ENCODE measurements at regions not wholly inside any gene's neighbourhood (a gene's known extent, or its start where the extent isn't known, plus 50 kb on each side); places are given as distances from the start of the nearest gene placed in this dataset.

DNA sequence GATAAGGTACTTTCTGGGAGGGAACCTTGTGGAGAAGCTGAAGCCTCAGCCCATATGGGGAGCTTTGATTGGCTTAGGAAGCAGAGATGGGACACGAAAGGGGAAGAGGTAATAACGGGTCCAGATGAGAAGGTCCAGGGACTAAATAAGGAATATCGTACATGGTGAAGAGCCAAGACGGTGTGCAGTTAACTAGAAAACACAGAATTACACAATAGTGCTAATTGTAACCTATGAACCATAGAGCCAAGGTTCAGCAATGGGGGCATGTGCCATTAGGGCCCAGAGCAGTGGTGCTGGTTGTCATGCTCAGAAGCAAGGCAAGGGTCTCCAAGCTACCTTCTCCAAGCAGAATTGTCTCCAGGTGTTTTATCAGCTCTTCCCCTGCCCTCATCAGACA, 106.1 kb downstream of the IRS2 start:
- no peaks in the 10 kb centered on the region for H3K4me1 ChIP-seq (ENCODE audit: insufficient read depth, low read length)
- H4K5ac ChIP-seq (ENCODE audit: insufficient read length, low read depth, low read length) = no peak overlapping the region
- no peaks in the 10 kb centered on the region for H3K27me3 ChIP-seq (ENCODE audit: insufficient read depth, low read length)
- H3K79me1 ChIP-seq (ENCODE audit: insufficient read depth, low read depth, low read length, poor library complexity, severe bottlenecking) = no peaks in the 10 kb centered on the region
- no peak for DNase-seq
- no peaks in the 10 kb centered on the region for H3K23me2 ChIP-seq (ENCODE audit: insufficient read length, low read depth, low read length, poor library complexity, severe bottlenecking)
- no peak overlapping the region for H3K4me2 ChIP-seq (ENCODE audit: insufficient read depth, insufficient read length, low read length)
- H3K27ac Mint-ChIP-seq = no peak overlapping the region
- no CpG with 5 or more reads among the region's 4 CpGs for WGBS (ENCODE audit: extremely low coverage, insufficient read length, low lambda C conversion rate)
- no peaks in the 10 kb centered on the region for H4K20me1 ChIP-seq (ENCODE audit: control insufficient read depth, insufficient read depth, insufficient read length)
- H3K18ac ChIP-seq (ENCODE audit: insufficient read length, low read depth, low read length) = no peak overlapping the region
- H3K9ac ChIP-seq (ENCODE audit: extremely low read depth, insufficient read length, low read length) = no peak overlapping the region
- H3K9me3 ChIP-seq (ENCODE audit: control insufficient read depth, low read depth, low read length) = no peaks in the 10 kb centered on the region
- no peak overlapping the region for H3K4ac ChIP-seq (ENCODE audit: low read depth, low read length)
- H2BK20ac ChIP-seq (ENCODE audit: low read depth, low read length, poor library complexity, severe bottlenecking) = no peak overlapping the region
- H3K9me3 Mint-ChIP-seq = no peaks in the 10 kb centered on the region
- peaks cover 2% of the 10 kb centered on the region for H3K27me3 Mint-ChIP-seq (ENCODE audit: low read depth)
- H4K8ac ChIP-seq (replicated peaks; ENCODE audit: insufficient read length, low read depth, low read length) = peak overlapping the region; percentile 85
- H3K27ac ChIP-seq (ENCODE audit: insufficient read length, low read depth, low read length) = no peak overlapping the region
- no peak overlapping the region for H2BK120ac ChIP-seq (ENCODE audit: low read depth, low read length, poor library complexity, severe bottlenecking)
- no peak overlapping the region for H3T11ph ChIP-seq (ENCODE audit: low read length)
- TF ChIP-seq, protein P1, sequence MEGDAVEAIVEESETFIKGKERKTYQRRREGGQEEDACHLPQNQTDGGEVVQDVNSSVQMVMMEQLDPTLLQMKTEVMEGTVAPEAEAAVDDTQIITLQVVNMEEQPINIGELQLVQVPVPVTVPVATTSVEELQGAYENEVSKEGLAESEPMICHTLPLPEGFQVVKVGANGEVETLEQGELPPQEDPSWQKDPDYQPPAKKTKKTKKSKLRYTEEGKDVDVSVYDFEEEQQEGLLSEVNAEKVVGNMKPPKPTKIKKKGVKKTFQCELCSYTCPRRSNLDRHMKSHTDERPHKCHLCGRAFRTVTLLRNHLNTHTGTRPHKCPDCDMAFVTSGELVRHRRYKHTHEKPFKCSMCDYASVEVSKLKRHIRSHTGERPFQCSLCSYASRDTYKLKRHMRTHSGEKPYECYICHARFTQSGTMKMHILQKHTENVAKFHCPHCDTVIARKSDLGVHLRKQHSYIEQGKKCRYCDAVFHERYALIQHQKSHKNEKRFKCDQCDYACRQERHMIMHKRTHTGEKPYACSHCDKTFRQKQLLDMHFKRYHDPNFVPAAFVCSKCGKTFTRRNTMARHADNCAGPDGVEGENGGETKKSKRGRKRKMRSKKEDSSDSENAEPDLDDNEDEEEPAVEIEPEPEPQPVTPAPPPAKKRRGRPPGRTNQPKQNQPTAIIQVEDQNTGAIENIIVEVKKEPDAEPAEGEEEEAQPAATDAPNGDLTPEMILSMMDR (conservative IDR thresholded peaks at IDR 0.05) = no peak
- H3K4me1 Mint-ChIP-seq = peaks cover 11 to 17% of the 10 kb centered on the region in 2 experiments
- H3K79me2 ChIP-seq (ENCODE audit: insufficient read depth, low read length) = no peaks in the 10 kb centered on the region
- H2BK5ac ChIP-seq (ENCODE audit: insufficient read length, low read length) = no peak overlapping the region
- no peak overlapping the region for H2BK15ac ChIP-seq (ENCODE audit: low read depth, low read length)
- H3K36me3 Mint-ChIP-seq (ENCODE audit: insufficient read depth in 1 of 3, low read depth in 3 of 3) = no peaks in the 10 kb centered on the region; a peak in 1 of 7 replicates
- H2BK12ac ChIP-seq (ENCODE audit: insufficient read length, low read depth, low read length) = no peak overlapping the region
- no peak overlapping the region for H2AFZ ChIP-seq (ENCODE audit: low read length)
- H2AK5ac ChIP-seq (ENCODE audit: insufficient read length, low read length) = no peak overlapping the region
- no peak overlapping the region for H4K91ac ChIP-seq (ENCODE audit: insufficient read length, low read depth, low read length)
- no peak overlapping the region for H3K23ac ChIP-seq (ENCODE audit: insufficient read length, low read depth, low read length)
- no peak overlapping the region for H3K14ac ChIP-seq (ENCODE audit: insufficient read depth, low read length)
- H3K4me3 Mint-ChIP-seq = no peak overlapping the region
- H3K56ac ChIP-seq (ENCODE audit: insufficient read length, low read depth, low read length) = no peak overlapping the region

All from H9 (cell line).